AG04449 (cell line): ENCODE measurements at regions not wholly inside any gene's neighbourhood (a gene's known extent, or its start where the extent isn't known, plus 50 kb on each side); places are given as distances from the start of the nearest gene placed in this dataset.

Source experiments
- CTCF ChIA-PET: fragments of 350-600 bp; formaldehyde crosslinking; extraction: SDS; loops from one replicate; lab custom pipeline; 2021; ENCODE audit warnings: antibody characterized with exemption; lab: Yijun Ruan, JAX
- POLR2A ChIA-PET: fragments of 400-600, 350-600 bp; formaldehyde crosslinking; extraction: SDS; loops from one replicate; lab custom pipeline; 2020; ENCODE audit warnings: antibody characterized with exemption, inconsistent platforms; lab: Yijun Ruan, JAX
- DNase-seq: peaks from one replicate; pipeline ENCODE4 v3.0.0-alpha.2; 2010; ENCODE audit warnings: low read depth, low spot score
- H3K4me3 ChIP-seq: 2 replicates; pipeline ENCODE4 v1.5.1; 2011; ENCODE audit warnings: low read depth, mild to moderate bottlenecking, control low read depth, low read length
- TF ChIP-seq, protein P1 (sequence below): IDR thresholded peaks from one replicate; pipeline ENCODE4 v1.5.1; 2011; ENCODE audit warnings: mild to moderate bottlenecking, moderate library complexity, low read length, control low read depth, inconsistent platforms; ENCODE audit not compliant: insufficient read depth; ENCODE audit errors: missing control alignments

GRCh38 chr16:64778777-64779176 lies 343.1 kb downstream of the CDH11 start:
- no peak overlapping the region for H3K4me3 ChIP-seq
- no peak for DNase-seq
- POLR2A ChIA-PET: no interaction called here
- TF ChIP-seq, protein P1, sequence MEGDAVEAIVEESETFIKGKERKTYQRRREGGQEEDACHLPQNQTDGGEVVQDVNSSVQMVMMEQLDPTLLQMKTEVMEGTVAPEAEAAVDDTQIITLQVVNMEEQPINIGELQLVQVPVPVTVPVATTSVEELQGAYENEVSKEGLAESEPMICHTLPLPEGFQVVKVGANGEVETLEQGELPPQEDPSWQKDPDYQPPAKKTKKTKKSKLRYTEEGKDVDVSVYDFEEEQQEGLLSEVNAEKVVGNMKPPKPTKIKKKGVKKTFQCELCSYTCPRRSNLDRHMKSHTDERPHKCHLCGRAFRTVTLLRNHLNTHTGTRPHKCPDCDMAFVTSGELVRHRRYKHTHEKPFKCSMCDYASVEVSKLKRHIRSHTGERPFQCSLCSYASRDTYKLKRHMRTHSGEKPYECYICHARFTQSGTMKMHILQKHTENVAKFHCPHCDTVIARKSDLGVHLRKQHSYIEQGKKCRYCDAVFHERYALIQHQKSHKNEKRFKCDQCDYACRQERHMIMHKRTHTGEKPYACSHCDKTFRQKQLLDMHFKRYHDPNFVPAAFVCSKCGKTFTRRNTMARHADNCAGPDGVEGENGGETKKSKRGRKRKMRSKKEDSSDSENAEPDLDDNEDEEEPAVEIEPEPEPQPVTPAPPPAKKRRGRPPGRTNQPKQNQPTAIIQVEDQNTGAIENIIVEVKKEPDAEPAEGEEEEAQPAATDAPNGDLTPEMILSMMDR: no peak
- CTCF ChIA-PET: no interaction called here

GRCh38 chr16:64773638-64774037 lies 348.2 kb downstream of the CDH11 start:
- TF ChIP-seq, protein P1: no peak
- ChIA-PET POLR2A (interaction anchor here (0.6 kb wide), 1 partner anchor 18 kb away, joined by 3 read pairs; no protein-coding TSS in a partner anchor), CTCF (interaction anchor here (1.0 to 1.1 kb wide), 2 partner anchors 12 to 16 kb away, joined by 4 read pairs; no protein-coding TSS in a partner anchor)
- DNase-seq: no peak
- H3K4me3 ChIP-seq: no peak overlapping the region

DNA sequence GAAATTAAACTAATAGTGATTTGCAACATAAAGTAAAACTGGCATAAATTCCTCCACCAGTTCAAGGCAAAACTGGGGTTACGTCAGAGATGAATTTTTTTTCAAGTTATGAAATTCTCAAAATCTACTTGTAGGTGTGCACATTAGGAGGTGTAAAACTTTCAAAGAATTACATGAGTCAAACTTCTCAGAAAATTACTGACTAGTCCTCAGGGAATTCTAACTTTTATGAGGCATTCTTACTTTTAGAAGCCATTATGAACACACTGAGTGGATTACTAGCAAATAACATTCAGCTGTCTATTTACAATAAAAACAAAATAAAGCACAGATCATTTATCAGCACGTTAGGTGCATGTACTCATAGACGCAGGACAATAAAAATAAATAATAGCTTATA lies 348.7 kb downstream of the CDH11 start:
- H3K4me3 ChIP-seq: no peak overlapping the region
- TF ChIP-seq, protein P1: no peak
- POLR2A ChIA-PET: no interaction called here
- no peak for DNase-seq
- CTCF ChIA-PET: interaction anchor here (1.0 to 1.1 kb wide), 2 partner anchors 12 to 15 kb away, joined by 4 read pairs; no protein-coding TSS in a partner anchor

- TF ChIP-seq, protein P1: no peak
- CTCF ChIA-PET: no interaction called here
- DNase-seq: no peak
- POLR2A ChIA-PET: no interaction called here
- no peak overlapping the region for H3K4me3 ChIP-seq
Measured at GRCh38 chr16:64771273-64771672, 350.6 kb downstream of the CDH11 start.

DNA sequence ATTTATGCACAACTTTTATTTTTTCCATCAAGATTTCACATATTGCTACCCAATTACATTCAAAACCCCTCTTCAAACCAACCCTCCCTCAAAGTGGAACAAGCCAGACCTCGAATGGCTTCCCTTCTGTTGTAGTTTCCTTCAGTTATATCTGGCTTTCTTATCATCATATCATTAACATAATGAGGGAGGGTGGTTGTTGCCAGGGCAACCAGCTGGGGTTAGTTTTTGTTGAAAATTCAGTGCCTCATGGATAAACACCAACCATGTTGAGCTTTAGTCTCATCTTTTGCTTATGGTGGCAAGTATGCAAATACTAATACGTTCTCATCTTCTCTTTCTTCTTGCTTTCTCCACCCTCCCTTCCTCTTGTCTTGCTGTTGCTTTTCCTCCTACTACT lies 359.7 kb downstream of the CDH11 start:
- H3K4me3 ChIP-seq: no peak overlapping the region
- no peak for DNase-seq
- POLR2A ChIA-PET: no interaction called here
- TF ChIP-seq, protein P1: no peak
- CTCF ChIA-PET: interaction anchor here (0.7 kb wide), 1 partner anchor 10 kb away, joined by 3 read pairs; no protein-coding TSS in a partner anchor

DNA sequence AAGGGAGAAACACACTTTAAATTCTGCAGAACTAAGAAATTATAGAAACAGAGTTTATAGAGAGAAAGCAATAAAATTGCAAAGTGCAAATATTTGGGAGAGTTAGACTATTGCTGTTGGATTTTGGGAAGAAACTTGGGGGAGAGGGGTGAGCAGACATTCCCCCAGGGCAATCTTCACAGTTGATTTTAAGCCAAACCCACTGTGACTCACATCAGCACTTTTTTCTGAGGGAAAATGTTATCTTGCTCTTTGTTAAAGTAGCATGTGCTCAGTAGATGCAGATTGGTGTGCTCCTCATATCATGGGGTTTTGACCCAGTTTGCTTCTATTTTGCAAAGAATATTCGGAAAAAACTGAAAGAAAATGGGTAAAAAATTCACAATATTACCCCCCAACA lies 367.6 kb downstream of the CDH11 start:
- ChIA-PET POLR2A (no interaction called here), CTCF (interaction anchor here (0.8 kb wide), 1 partner anchor 10 kb away, joined by 3 read pairs; no protein-coding TSS in a partner anchor)
- DNase-seq: no peak
- TF ChIP-seq, protein P1: no peak
- no peak overlapping the region for H3K4me3 ChIP-seq
